MCF 10A (cell line): ENCODE measurements at regions not wholly inside any gene's neighbourhood (a gene's known extent, or its start where the extent isn't known, plus 50 kb on each side); places are given as distances from the start of the nearest gene placed in this dataset.

ENCODE experiments used
- BruUV-seq: library from RNA; stranded (reverse); fragments of 400-500 nt; replicated peaks from 2 replicates; lab custom pipeline; 2021; lab: Mats Ljungman, UMichigan
- CTCF ChIA-PET: fragments of 300-600 bp; sonication (Branson Sonifier 250); formaldehyde crosslinking; extraction: SDS; loops from one replicate; lab custom pipeline; 2021; ENCODE audit warnings: antibody characterized with exemption, inconsistent platforms; lab: Yijun Ruan, JAX
- POLR2A ChIA-PET: fragments of 300-600, 350-650 bp; sonication (Branson Sonifier 250); formaldehyde crosslinking; extraction: SDS; loops from one replicate; lab custom pipeline; 2020; ENCODE audit warnings: antibody characterized with exemption, inconsistent platforms; lab: Yijun Ruan, JAX
- DNase-seq: peaks from one replicate; pipeline ENCODE4 v3.0.0-alpha.2; 2018; ENCODE audit not compliant: unreplicated experiment
- H3K27ac Mint-ChIP-seq: one replicate; pipeline ENCODE4 v1.8.0; 2022; ENCODE audit warnings: mild to moderate bottlenecking, low read depth, mixed read lengths; ENCODE audit not compliant: unreplicated experiment
- H3K27me3 Mint-ChIP-seq: one replicate; pipeline ENCODE4 v1.8.0; 2022; ENCODE audit warnings: mixed read lengths; ENCODE audit not compliant: insufficient read depth, unreplicated experiment
- H3K36me3 Mint-ChIP-seq: one replicate; pipeline ENCODE4 v1.8.0; 2022; ENCODE audit warnings: mild to moderate bottlenecking, moderate library complexity, mixed read lengths; ENCODE audit not compliant: insufficient read depth, unreplicated experiment
- H3K4me1 Mint-ChIP-seq: one replicate; pipeline ENCODE4 v1.8.0; 2022; ENCODE audit warnings: mixed read lengths; ENCODE audit not compliant: insufficient read depth, unreplicated experiment
- H3K4me3 Mint-ChIP-seq: one replicate; pipeline ENCODE4 v1.8.0; 2022; ENCODE audit warnings: mild to moderate bottlenecking, moderate library complexity, mixed read lengths; ENCODE audit not compliant: unreplicated experiment
- H3K9me3 Mint-ChIP-seq: one replicate; pipeline ENCODE4 v1.8.0; 2022; ENCODE audit warnings: mixed read lengths; ENCODE audit not compliant: unreplicated experiment
- intact Hi-C: fragments of 100-400 bp; cut with micrococcal nuclease; formaldehyde crosslinking; loops from 2 replicates; pipeline ENCODE4 v1.14.1; 2022
- TF ChIP-seq, protein P1 (sequence below): fragments of 200-600 bp; IDR thresholded peaks from one replicate; pipeline ENCODE4 v1.8.0; 2022; ENCODE audit warnings: antibody characterized with exemption, mild to moderate bottlenecking; ENCODE audit not compliant: unreplicated experiment

- BruUV-seq, result no TSS peak
- TF ChIP-seq, protein P1, sequence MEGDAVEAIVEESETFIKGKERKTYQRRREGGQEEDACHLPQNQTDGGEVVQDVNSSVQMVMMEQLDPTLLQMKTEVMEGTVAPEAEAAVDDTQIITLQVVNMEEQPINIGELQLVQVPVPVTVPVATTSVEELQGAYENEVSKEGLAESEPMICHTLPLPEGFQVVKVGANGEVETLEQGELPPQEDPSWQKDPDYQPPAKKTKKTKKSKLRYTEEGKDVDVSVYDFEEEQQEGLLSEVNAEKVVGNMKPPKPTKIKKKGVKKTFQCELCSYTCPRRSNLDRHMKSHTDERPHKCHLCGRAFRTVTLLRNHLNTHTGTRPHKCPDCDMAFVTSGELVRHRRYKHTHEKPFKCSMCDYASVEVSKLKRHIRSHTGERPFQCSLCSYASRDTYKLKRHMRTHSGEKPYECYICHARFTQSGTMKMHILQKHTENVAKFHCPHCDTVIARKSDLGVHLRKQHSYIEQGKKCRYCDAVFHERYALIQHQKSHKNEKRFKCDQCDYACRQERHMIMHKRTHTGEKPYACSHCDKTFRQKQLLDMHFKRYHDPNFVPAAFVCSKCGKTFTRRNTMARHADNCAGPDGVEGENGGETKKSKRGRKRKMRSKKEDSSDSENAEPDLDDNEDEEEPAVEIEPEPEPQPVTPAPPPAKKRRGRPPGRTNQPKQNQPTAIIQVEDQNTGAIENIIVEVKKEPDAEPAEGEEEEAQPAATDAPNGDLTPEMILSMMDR, result no peak
- Mint-ChIP-seq H3K27ac (no peak overlapping the region), H3K4me3 (no peak overlapping the region), H3K9me3 (no peaks in the 10 kb centered on the region), H3K4me1 (peaks cover 6% of the 10 kb centered on the region), H3K36me3 (no peaks in the 10 kb centered on the region), H3K27me3 (no peaks in the 10 kb centered on the region)
- ChIA-PET POLR2A (interaction anchor here (1.1 kb wide), 1 partner anchor 1331 kb away, joined by 4 read pairs; no protein-coding TSS in a partner anchor), CTCF (interaction anchor here (0.7 to 15.4 kb wide), 10 partner anchors 10 to 400 kb away, joined by 3 to 541 read pairs (median 9); no protein-coding TSS in a partner anchor)
- intact Hi-C loops, result loop anchor here (10.0 kb wide), 1 partner anchor 633 kb away; no protein-coding TSS in a partner anchor
- DNase-seq, result no peak
Measured at GRCh38 chr2:121081701-121082100, 203.3 kb downstream of the TFCP2L1 start.

GRCh38 chr2:121082191-121082590, 202.8 kb downstream of the TFCP2L1 start:
- TF ChIP-seq, protein P1, result no peak
- DNase-seq, result no peak
- Mint-ChIP-seq H3K4me1 (peaks cover 6% of the 10 kb centered on the region), H3K9me3 (no peaks in the 10 kb centered on the region), H3K27ac (no peak overlapping the region), H3K36me3 (no peaks in the 10 kb centered on the region), H3K27me3 (no peaks in the 10 kb centered on the region), H3K4me3 (no peak overlapping the region)
- intact Hi-C loops, result loop anchor here (10.0 kb wide), 1 partner anchor 633 kb away; no protein-coding TSS in a partner anchor
- ChIA-PET POLR2A (interaction anchor here (1.1 kb wide), 1 partner anchor 1331 kb away, joined by 4 read pairs; no protein-coding TSS in a partner anchor), CTCF (interaction anchor here (0.8 to 15.4 kb wide), 10 partner anchors 5 to 401 kb away, joined by 3 to 541 read pairs (median 14); no protein-coding TSS in a partner anchor)
- no TSS peak for BruUV-seq

GRCh38 chr2:121084130-121084680, 200.8 kb downstream of the TFCP2L1 start:
- Mint-ChIP-seq H3K9me3 (no peaks in the 10 kb centered on the region), H3K27me3 (no peaks in the 10 kb centered on the region), H3K4me1 (peaks cover 6% of the 10 kb centered on the region), H3K4me3 (no peak overlapping the region), H3K36me3 (no peaks in the 10 kb centered on the region), H3K27ac (no peak overlapping the region)
- intact Hi-C loops, result loop anchor here (10.0 kb wide), 1 partner anchor 631 kb away; no protein-coding TSS in a partner anchor
- ChIA-PET CTCF (interaction anchor here (0.5 to 15.4 kb wide), 27 partner anchors 7 to 1318 kb away, joined by 3 to 541 read pairs (median 3); partner anchors contain the start of gene GLI2), POLR2A (interaction anchor here (0.6 to 0.7 kb wide), 2 partner anchors 257 to 814 kb away, joined by 3 read pairs; no protein-coding TSS in a partner anchor)
- DNase-seq, result no peak
- no TSS peak for BruUV-seq
- TF ChIP-seq, protein P1, result no peak

DNA sequence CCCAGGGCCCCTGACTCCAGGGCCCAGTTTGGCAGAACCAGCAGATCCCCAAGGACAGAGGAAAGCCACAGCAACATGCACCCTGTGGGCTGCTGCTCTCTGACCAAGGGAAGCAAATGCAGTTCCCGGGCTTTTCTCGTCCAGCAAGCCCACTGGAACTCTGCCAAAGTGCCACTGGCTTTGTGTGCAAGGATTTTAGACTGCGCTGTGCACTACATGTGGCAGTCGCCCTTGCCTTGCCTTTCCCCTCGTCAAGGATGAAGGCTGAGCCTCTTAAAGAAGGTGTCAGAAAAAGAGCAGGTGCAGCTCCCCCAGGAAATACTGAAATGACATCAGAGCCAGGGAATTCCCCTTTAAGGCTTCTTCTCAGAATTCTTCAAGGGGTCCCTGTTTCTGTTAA, 199.2 kb downstream of the TFCP2L1 start:
- Mint-ChIP-seq H3K27me3 (no peaks in the 10 kb centered on the region), H3K4me1 (no peaks in the 10 kb centered on the region), H3K36me3 (no peaks in the 10 kb centered on the region), H3K27ac (no peak overlapping the region), H3K4me3 (no peak overlapping the region), H3K9me3 (no peaks in the 10 kb centered on the region)
- DNase-seq, result no peak
- POLR2A ChIA-PET, result interaction anchor here (0.6 to 1.0 kb wide), 2 partner anchors 93 to 143 kb away, joined by 3 to 4 read pairs; no protein-coding TSS in a partner anchor
- intact Hi-C loops, result loop anchor here (1.0 to 10.0 kb wide), 2 partner anchors 270 to 629 kb away; no protein-coding TSS in a partner anchor
- TF ChIP-seq, protein P1, result no peak
- CTCF ChIA-PET, result interaction anchor here (0.6 to 15.4 kb wide), 32 partner anchors 9 to 686 kb away, joined by 3 to 541 read pairs (median 4); no protein-coding TSS in a partner anchor
- BruUV-seq, result no TSS peak
